ENCODE measurements at regions not wholly inside any gene's neighbourhood (a gene's known extent, or its start where the extent isn't known, plus 50 kb on each side); places are given as distances from the start of the nearest gene placed in this dataset.

GRCh38 chrX:35340465-35340864 lies 397.9 kb downstream of the FAM47B start:
- no peak overlapping the region for H3K4me3 ChIP-seq (ENCODE audit: low read depth, low read length)
- no peak for TF ChIP-seq POLR2A (IDR thresholded peaks at IDR 0.05; ENCODE audit: extremely low read depth, insufficient read length)
- no peak for TF ChIP-seq CTCF (IDR thresholded peaks at IDR 0.05; ENCODE audit: low read depth, low read length)
- TF ChIP-seq MAX (IDR thresholded peaks at IDR 0.05; ENCODE audit: low read depth, low read length): no peak
- TF ChIP-seq MYC (IDR thresholded peaks at IDR 0.05; ENCODE audit: low read depth, low read length): no peak
- no peak for DNase-seq (ENCODE audit: low read depth)

- H3K4me3 ChIP-seq (ENCODE audit: low read depth, low read length): no peak overlapping the region
- TF ChIP-seq MYC (IDR thresholded peaks at IDR 0.05; ENCODE audit: low read depth, low read length) (no peak), CTCF (IDR thresholded peaks at IDR 0.05; ENCODE audit: low read depth, low read length) (no peak), MAX (IDR thresholded peaks at IDR 0.05; ENCODE audit: low read depth, low read length) (no peak), POLR2A (IDR thresholded peaks at IDR 0.05; ENCODE audit: extremely low read depth, insufficient read length) (no peak)
- DNase-seq (ENCODE audit: low read depth): no peak
Observed at GRCh38 chrX:35351212-35351611, 408.6 kb downstream of the FAM47B start.

- TF ChIP-seq MAX (IDR thresholded peaks at IDR 0.05; ENCODE audit: low read depth, low read length): no peak
- TF ChIP-seq CTCF (IDR thresholded peaks at IDR 0.05; ENCODE audit: low read depth, low read length): no peak
- TF ChIP-seq MYC (IDR thresholded peaks at IDR 0.05; ENCODE audit: low read depth, low read length): no peak
- no peak for TF ChIP-seq POLR2A (IDR thresholded peaks at IDR 0.05; ENCODE audit: extremely low read depth, insufficient read length)
- no peak for DNase-seq (ENCODE audit: low read depth)
- H3K4me3 ChIP-seq (ENCODE audit: low read depth, low read length): no peak overlapping the region
Observed at GRCh38 chrX:35351795-35352483, 409.3 kb downstream of the FAM47B start.

GRCh38 chrX:35357656-35358055 lies 415.1 kb downstream of the FAM47B start:
- DNase-seq (ENCODE audit: low read depth): no peak
- no peak overlapping the region for H3K4me3 ChIP-seq (ENCODE audit: low read depth, low read length)
- no peak for TF ChIP-seq MYC (IDR thresholded peaks at IDR 0.05; ENCODE audit: low read depth, low read length)

- no peak for TF ChIP-seq POLR2A (IDR thresholded peaks at IDR 0.05; ENCODE audit: extremely low read depth, insufficient read length)
- H3K4me3 ChIP-seq (ENCODE audit: low read depth, low read length): no peak overlapping the region
- DNase-seq (ENCODE audit: low read depth): no peak
Observed at GRCh38 chrX:35362866-35363265, 420.3 kb downstream of the FAM47B start.

- no peak for DNase-seq (ENCODE audit: low read depth)
- no peak overlapping the region for H3K4me3 ChIP-seq (ENCODE audit: low read depth, low read length)
- TF ChIP-seq MYC (IDR thresholded peaks at IDR 0.05; ENCODE audit: low read depth, low read length) (no peak), CTCF (IDR thresholded peaks at IDR 0.05; ENCODE audit: low read depth, low read length) (no peak), MAX (IDR thresholded peaks at IDR 0.05; ENCODE audit: low read depth, low read length) (no peak), POLR2A (IDR thresholded peaks at IDR 0.05; ENCODE audit: extremely low read depth, insufficient read length) (no peak)
Observed at GRCh38 chrX:35374116-35374515, 424.0 kb upstream of the MAGEB16 start.

Data from NB4 (cell line).